Liver (tissue), 3 donors: ENCODE measurements at regions not wholly inside any gene's neighbourhood (a gene's known extent, or its start where the extent isn't known, plus 50 kb on each side); places are given as distances from the start of the nearest gene placed in this dataset.
"Not testable (repeated sequence)": the region's sequence is repeated elsewhere in the genome, so short reads cannot be mapped to it uniquely, and the experiment has no call there.

Source experiments
- ATF3 ChIP-seq: IDR thresholded peaks from 2 replicates; pipeline ENCODE4 v1.6.1; 2016; ENCODE audit warnings: antibody characterized with exemption
- CTCF ChIP-seq: fragments of 150-350 bp; IDR thresholded peaks from 2 replicates; pipeline ENCODE4 v1.5.1; 2017; ENCODE audit warnings: improper control_type of control experiment, low read depth, low read length; ENCODE audit not compliant: missing input control
- EGR1 ChIP-seq, 2 donors: IDR thresholded peaks; 2 replicates each; pipeline ENCODE4 v1.6.1; 2016 to 2018; ENCODE audit warnings: antibody characterized with exemption in 2 of 2, low read depth in 2 of 2
- GABPA ChIP-seq, 2 donors: IDR thresholded peaks in 1 of 2; conservative IDR thresholded peaks in 1 of 2; 2 replicates each; pipeline ENCODE4 v1.6.1; 2016; ENCODE audit warnings: antibody characterized with exemption in 2 of 2, mild to moderate bottlenecking in 1 of 2, moderate library complexity in 1 of 2
- JUND ChIP-seq, 2 donors: IDR thresholded peaks; 2 replicates each; pipeline ENCODE4 v1.6.1; 2016; ENCODE audit warnings: antibody characterized with exemption in 2 of 2
- MAX ChIP-seq: IDR thresholded peaks from 2 replicates; pipeline ENCODE4 v1.6.1; 2016; ENCODE audit warnings: antibody characterized with exemption
- RXRA ChIP-seq, 2 donors: IDR thresholded peaks; 2 replicates each; pipeline ENCODE4 v1.6.1; 2017 to 2018; ENCODE audit warnings: antibody characterized with exemption in 2 of 2, mild to moderate bottlenecking in 1 of 2
- TAF1 ChIP-seq: conservative IDR thresholded peaks from 2 replicates; pipeline ENCODE4 v1.6.1; 2016; ENCODE audit warnings: antibody characterized with exemption, mild to moderate bottlenecking
- YY1 ChIP-seq: IDR thresholded peaks from 2 replicates; pipeline ENCODE4 v1.6.1; 2016; ENCODE audit warnings: antibody characterized with exemption, mild to moderate bottlenecking
- TF ChIP-seq, protein P1 (sequence below): IDR thresholded peaks from 2 replicates; pipeline ENCODE4 v1.6.1; 2016; ENCODE audit warnings: antibody characterized with exemption, mild to moderate bottlenecking
- donor health status: healthy.
- donor health status: healthy.

DNA sequence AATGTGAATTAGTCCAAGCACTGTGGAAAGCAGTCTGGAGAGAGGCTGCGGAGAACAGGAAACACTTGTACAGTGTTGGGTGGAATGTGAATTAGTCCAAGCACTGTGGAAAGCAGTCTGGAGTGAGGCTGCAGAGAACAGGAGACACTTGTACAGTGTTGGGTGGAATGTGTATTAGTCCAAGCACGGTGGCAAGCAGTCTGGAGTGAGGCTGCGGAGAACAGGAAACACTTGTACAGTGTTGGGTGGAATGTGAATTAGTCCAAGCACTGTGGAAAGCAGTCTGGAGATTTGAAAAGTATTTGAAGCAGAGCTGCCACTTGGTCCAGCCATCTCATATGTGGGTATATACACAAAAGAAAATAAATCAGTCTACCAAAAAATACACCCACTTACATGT is 111.5 kb downstream of the OR4M2 start:
- not testable (repeated sequence) for TF ChIP-seq EGR1 (IDR thresholded peaks at IDR 0.05; ENCODE audit: low read depth in 2 of 2); CTCF; GABPA (IDR thresholded peaks at IDR 0.05 in 1 of 2, conservative IDR thresholded peaks at IDR 0.05 in 1 of 2); ATF3; YY1; JUND (IDR thresholded peaks at IDR 0.05); TAF1; RXRA (IDR thresholded peaks at IDR 0.05); MAX
- TF ChIP-seq, protein P1, sequence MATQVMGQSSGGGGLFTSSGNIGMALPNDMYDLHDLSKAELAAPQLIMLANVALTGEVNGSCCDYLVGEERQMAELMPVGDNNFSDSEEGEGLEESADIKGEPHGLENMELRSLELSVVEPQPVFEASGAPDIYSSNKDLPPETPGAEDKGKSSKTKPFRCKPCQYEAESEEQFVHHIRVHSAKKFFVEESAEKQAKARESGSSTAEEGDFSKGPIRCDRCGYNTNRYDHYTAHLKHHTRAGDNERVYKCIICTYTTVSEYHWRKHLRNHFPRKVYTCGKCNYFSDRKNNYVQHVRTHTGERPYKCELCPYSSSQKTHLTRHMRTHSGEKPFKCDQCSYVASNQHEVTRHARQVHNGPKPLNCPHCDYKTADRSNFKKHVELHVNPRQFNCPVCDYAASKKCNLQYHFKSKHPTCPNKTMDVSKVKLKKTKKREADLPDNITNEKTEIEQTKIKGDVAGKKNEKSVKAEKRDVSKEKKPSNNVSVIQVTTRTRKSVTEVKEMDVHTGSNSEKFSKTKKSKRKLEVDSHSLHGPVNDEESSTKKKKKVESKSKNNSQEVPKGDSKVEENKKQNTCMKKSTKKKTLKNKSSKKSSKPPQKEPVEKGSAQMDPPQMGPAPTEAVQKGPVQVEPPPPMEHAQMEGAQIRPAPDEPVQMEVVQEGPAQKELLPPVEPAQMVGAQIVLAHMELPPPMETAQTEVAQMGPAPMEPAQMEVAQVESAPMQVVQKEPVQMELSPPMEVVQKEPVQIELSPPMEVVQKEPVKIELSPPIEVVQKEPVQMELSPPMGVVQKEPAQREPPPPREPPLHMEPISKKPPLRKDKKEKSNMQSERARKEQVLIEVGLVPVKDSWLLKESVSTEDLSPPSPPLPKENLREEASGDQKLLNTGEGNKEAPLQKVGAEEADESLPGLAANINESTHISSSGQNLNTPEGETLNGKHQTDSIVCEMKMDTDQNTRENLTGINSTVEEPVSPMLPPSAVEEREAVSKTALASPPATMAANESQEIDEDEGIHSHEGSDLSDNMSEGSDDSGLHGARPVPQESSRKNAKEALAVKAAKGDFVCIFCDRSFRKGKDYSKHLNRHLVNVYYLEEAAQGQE: not testable (repeated sequence)
